ENCODE measurements at regions not wholly inside any gene's neighbourhood (a gene's known extent, or its start where the extent isn't known, plus 50 kb on each side); places are given as distances from the start of the nearest gene placed in this dataset.

DNA sequence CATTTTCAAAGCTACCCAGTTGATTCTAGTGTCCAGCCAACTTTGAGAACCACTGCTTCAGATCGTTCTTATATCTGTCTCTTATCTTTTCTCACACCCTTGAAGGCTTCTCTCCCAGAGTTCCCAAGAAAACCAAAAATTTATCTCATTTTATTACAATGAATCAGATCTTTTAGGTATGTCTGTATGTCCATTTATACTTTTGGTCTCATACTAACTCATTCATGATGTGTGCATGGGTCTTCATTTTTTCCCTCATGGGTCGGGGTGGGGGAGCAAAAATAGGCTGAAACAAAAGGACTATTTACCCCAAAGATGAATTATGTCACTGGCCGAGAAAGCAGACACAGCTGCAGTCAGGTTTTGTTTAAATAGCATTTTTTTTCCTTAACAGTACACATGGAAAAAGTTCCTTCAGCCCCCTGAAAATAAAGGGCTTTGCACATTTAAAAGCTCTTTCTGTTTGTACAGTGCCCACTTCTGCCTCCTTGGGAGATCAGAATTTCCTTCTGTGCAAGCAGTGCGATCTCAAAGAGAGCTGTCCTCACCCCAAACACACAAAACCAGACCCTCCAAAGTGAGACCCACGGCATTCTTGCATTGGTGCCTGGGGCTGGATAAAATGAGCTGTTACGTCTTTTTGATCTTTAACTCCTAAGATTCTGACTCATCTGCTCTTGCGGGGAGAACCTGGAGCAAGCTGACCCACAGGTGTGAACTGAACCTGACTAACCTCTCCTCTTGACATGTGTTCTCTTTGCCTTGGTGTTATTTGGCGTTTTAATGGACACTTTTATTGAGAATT lies 251.2 kb upstream of the ELAC2 start:
- intact Hi-C loops (cut with DNase I), result no loop called here
- whole genome bisulfite sequencing, result 18% methylated on average over 8 of the region's 8 CpGs
- TF ChIP-seq POLR2AphosphoS5 (IDR thresholded peaks at IDR 0.05), result no peak
- no peak for TF ChIP-seq POLR2A (IDR thresholded peaks at IDR 0.05)
- TF ChIP-seq, protein P1, sequence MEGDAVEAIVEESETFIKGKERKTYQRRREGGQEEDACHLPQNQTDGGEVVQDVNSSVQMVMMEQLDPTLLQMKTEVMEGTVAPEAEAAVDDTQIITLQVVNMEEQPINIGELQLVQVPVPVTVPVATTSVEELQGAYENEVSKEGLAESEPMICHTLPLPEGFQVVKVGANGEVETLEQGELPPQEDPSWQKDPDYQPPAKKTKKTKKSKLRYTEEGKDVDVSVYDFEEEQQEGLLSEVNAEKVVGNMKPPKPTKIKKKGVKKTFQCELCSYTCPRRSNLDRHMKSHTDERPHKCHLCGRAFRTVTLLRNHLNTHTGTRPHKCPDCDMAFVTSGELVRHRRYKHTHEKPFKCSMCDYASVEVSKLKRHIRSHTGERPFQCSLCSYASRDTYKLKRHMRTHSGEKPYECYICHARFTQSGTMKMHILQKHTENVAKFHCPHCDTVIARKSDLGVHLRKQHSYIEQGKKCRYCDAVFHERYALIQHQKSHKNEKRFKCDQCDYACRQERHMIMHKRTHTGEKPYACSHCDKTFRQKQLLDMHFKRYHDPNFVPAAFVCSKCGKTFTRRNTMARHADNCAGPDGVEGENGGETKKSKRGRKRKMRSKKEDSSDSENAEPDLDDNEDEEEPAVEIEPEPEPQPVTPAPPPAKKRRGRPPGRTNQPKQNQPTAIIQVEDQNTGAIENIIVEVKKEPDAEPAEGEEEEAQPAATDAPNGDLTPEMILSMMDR (IDR thresholded peaks at IDR 0.05), result no peak

DNA sequence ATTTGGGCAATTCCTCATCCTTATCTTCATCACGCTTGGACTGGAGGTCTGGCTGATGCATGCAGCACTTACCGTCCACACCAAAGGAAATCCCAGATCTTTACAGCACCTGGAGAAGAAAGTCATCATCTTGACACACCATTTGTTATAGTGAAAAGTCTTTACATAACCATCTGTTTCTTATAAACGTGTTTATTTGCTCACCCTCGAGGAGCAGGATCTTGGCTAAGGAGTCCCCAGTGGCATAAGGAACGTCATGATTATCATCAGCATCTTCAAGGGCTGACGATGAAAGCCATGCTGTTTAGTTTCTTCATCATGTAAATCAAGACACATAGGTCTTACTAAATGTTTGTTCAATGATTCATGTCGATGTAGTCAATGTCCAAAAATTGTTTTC lies 248.8 kb upstream of the ELAC2 start:
- H3K4me1 ChIP-seq (replicated peaks), result no peaks in the 10 kb centered on the region
- H3K4me3 ChIP-seq, result no peak overlapping the region
- H3K27ac ChIP-seq, result no peak overlapping the region
- H3K27me3 ChIP-seq (replicated peaks; ENCODE audit: insufficient read depth), result peaks cover 4% of the 10 kb centered on the region
- TF ChIP-seq, protein P1 (IDR thresholded peaks at IDR 0.05), result no peak
- no peak for TF ChIP-seq POLR2A (IDR thresholded peaks at IDR 0.05)
- no peak for TF ChIP-seq POLR2AphosphoS5 (IDR thresholded peaks at IDR 0.05)
- H3K9me3 ChIP-seq, result no peaks in the 10 kb centered on the region
- no peaks in the 10 kb centered on the region for H3K36me3 ChIP-seq
- intact Hi-C loops (cut with DNase I), result no loop called here
- no peak for DNase-seq (ENCODE audit: low spot score)
- 25% methylated on average over 7 of the region's 7 CpGs for WGBS

More for the DNA sequence above, 251.2 kb upstream of the ELAC2 start:
- DNase-seq (ENCODE audit: low spot score), result no peak
- no peaks in the 10 kb centered on the region for H3K9me3 ChIP-seq
- no peaks in the 10 kb centered on the region for H3K4me1 ChIP-seq (replicated peaks)
- no peaks in the 10 kb centered on the region for H3K36me3 ChIP-seq
- H3K4me3 ChIP-seq, result no peak overlapping the region
- H3K27ac ChIP-seq, result no peak overlapping the region
- peaks cover 4% of the 10 kb centered on the region for H3K27me3 ChIP-seq (replicated peaks; ENCODE audit: insufficient read depth)

DNA sequence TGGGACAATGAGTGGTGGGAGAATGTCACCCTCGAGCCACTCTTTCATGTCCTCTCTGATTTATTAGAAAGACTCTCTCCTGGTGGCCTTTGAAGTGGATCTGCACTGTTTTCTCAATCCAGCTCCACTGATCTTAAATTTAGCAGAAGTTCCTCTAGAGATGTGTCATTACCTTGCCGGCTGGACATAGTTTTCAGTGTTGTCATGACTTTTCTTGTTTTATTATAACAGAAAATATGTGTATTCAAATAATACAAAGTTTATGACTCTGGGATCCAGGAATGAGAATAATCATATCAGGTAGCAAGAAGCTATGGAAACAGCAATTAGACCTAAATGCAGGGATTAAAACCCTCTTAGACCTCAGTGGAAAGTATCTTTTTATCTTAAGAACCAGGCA lies 247.5 kb upstream of the ELAC2 start:
- intact Hi-C loops (cut with DNase I), result no loop called here
- 49% methylated on average over 2 of the region's 2 CpGs for WGBS
- Histone ChIP-seq H3K4me3 (no peak overlapping the region), H3K27ac (no peak overlapping the region), H3K4me1 (replicated peaks) (no peaks in the 10 kb centered on the region), H3K27me3 (replicated peaks; ENCODE audit: insufficient read depth) (peaks cover 4% of the 10 kb centered on the region), H3K36me3 (no peaks in the 10 kb centered on the region), H3K9me3 (no peaks in the 10 kb centered on the region)
- DNase-seq (ENCODE audit: low spot score), result no peak
- TF ChIP-seq, protein P1 (IDR thresholded peaks at IDR 0.05), result no peak
- TF ChIP-seq POLR2A (IDR thresholded peaks at IDR 0.05) (no peak), POLR2AphosphoS5 (IDR thresholded peaks at IDR 0.05) (no peak)

DNA sequence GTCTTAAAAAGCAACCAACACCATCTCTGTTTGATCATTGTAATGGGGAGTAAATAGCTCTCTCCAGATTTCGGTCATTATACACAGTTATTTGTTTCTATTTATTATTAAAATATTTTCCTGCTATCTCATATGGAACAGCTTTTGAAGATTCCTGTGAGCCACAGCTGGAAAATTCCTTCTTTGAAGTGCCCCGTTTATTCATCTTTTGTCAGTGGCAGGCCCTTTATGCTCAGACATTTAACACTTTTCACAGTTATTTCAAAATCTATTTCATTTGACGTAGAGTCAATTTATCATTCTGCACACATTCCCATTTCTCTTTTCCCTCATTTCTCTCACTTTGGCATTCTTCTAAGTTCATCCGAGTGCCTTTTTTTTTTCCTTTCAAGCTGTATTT lies 245.9 kb upstream of the ELAC2 start:
- no peak for DNase-seq (ENCODE audit: low spot score)
- H3K27ac ChIP-seq, result no peak overlapping the region
- no peaks in the 10 kb centered on the region for H3K36me3 ChIP-seq
- 69% methylated on average over 4 of the region's 4 CpGs for WGBS
- TF ChIP-seq POLR2A (IDR thresholded peaks at IDR 0.05), result no peak
- TF ChIP-seq, protein P1 (IDR thresholded peaks at IDR 0.05), result no peak
- TF ChIP-seq POLR2AphosphoS5 (IDR thresholded peaks at IDR 0.05), result no peak
- intact Hi-C loops (cut with DNase I), result no loop called here
- H3K9me3 ChIP-seq, result no peaks in the 10 kb centered on the region
- H3K27me3 ChIP-seq (replicated peaks; ENCODE audit: insufficient read depth), result peaks cover 4% of the 10 kb centered on the region
- no peak overlapping the region for H3K4me3 ChIP-seq
- H3K4me1 ChIP-seq (replicated peaks), result no peaks in the 10 kb centered on the region

DNA sequence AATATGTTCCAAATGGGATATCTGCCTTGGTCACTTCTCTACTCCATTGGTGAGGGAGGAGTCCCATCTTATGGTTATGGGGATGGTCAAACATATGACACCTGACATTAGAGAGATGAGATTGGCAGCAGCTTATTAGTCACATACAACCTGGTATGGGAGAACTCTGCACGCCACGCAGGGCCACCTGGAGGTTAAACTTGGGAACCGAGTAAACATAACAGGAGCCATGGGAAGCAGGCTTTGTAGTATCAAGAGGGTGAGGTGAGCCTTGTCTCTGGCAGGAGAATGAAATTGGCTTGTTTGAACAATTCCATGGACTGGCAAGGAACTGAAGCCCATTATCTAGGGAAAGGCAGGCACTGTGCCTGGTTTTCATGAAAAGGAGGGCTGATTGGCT lies 238.7 kb upstream of the ELAC2 start:
- H3K27ac ChIP-seq, result no peak overlapping the region
- no peaks in the 10 kb centered on the region for H3K4me1 ChIP-seq (replicated peaks)
- no peak overlapping the region for H3K4me3 ChIP-seq
- no peak for DNase-seq (ENCODE audit: low spot score)
- intact Hi-C loops (cut with DNase I), result no loop called here
- no peaks in the 10 kb centered on the region for H3K9me3 ChIP-seq
- H3K36me3 ChIP-seq, result no peaks in the 10 kb centered on the region
- no peaks in the 10 kb centered on the region for H3K27me3 ChIP-seq (replicated peaks; ENCODE audit: insufficient read depth)
- 78% methylated on average over 3 of the region's 3 CpGs for WGBS
- no peak for TF ChIP-seq POLR2AphosphoS5 (IDR thresholded peaks at IDR 0.05)

Data from prostate gland (tissue), 2 donors.